ENCODE measurements at regions not wholly inside any gene's neighbourhood (a gene's known extent, or its start where the extent isn't known, plus 50 kb on each side); places are given as distances from the start of the nearest gene placed in this dataset.

DNA sequence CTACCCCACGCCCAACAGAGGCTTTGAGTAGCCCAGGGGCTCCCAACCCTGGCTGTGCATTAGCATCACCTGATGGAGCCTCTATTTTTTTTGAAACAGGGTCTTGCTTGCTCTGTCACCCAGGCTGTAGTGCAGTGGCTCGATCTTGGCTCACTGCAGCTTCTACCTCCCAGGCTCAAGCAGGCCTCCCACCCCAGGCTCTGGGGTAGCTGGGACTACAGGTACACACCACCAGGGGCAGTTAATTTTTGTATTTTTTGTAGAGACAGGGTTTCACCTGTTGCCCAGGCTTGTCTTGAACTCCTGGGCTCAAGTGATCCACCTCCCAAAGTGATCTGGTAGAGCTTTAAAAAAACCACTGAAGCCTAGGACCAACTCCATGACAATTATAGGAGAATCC, 394.8 kb upstream of the ATP5MC3 start:
- Mint-ChIP-seq H3K4me3 (ENCODE audit: unreplicated experiment) (no peak overlapping the region), H3K27me3 (ENCODE audit: unreplicated experiment) (peaks cover 22% of the 10 kb centered on the region), H3K9me3 (ENCODE audit: unreplicated experiment) (no peaks in the 10 kb centered on the region), H3K36me3 (ENCODE audit: unreplicated experiment) (no peaks in the 10 kb centered on the region), H3K4me1 (ENCODE audit: unreplicated experiment) (no peaks in the 10 kb centered on the region), H3K27ac (ENCODE audit: unreplicated experiment) (no peak overlapping the region)
- TF ChIP-seq, protein P1, sequence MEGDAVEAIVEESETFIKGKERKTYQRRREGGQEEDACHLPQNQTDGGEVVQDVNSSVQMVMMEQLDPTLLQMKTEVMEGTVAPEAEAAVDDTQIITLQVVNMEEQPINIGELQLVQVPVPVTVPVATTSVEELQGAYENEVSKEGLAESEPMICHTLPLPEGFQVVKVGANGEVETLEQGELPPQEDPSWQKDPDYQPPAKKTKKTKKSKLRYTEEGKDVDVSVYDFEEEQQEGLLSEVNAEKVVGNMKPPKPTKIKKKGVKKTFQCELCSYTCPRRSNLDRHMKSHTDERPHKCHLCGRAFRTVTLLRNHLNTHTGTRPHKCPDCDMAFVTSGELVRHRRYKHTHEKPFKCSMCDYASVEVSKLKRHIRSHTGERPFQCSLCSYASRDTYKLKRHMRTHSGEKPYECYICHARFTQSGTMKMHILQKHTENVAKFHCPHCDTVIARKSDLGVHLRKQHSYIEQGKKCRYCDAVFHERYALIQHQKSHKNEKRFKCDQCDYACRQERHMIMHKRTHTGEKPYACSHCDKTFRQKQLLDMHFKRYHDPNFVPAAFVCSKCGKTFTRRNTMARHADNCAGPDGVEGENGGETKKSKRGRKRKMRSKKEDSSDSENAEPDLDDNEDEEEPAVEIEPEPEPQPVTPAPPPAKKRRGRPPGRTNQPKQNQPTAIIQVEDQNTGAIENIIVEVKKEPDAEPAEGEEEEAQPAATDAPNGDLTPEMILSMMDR (IDR thresholded peaks at IDR 0.05), result no peak
- DNase-seq (ENCODE audit: extremely low spot score, unreplicated experiment), result no peak

DNA sequence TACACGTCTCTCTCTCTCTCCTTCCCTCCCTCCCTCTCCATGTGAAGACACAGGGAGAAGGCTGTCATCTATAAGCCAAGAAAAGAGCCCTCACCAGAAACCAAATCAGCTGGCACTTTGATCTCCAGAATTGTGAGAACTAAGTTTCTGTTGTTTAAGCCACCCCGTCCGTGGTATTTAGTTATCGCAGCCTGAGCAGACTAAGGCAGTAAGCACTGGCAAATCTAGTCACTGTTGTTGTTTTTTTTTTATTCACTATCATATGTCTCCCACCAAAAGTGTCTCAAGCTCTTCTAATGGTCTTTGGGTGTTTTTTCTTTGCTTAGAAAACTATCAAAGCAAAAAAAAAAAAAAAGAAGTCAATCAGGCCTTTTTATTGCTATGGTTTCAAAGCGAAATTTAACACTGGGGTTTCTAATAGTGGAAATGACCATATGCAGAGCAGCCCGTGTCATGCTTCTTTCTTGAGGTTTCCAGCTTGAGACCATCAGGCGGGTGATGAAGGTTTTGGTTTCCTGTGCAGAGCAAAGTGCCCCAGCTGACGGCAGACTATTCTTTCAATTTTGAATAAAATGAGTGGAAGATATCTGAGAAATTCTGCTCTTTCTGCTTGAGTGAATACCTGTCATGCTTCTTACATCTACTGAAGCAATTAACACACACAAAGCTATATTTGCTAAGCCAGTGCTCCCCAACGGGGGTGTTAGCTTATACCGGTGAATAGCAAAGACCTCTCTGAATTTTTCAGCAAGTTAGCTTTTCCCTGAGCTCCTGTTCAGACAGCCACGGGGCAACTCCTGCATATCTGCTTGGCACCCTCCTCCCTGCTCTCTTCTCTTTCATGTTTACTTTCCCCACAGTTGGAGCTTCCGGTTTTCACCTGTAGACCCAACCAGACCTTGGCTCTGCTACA, 394.1 kb upstream of the ATP5MC3 start:
- H3K27me3 Mint-ChIP-seq (ENCODE audit: unreplicated experiment), result peaks cover 22% of the 10 kb centered on the region
- TF ChIP-seq, protein P1 (IDR thresholded peaks at IDR 0.05), result no peak
- no peak overlapping the region for H3K27ac Mint-ChIP-seq (ENCODE audit: unreplicated experiment)
- no peaks in the 10 kb centered on the region for H3K36me3 Mint-ChIP-seq (ENCODE audit: unreplicated experiment)
- H3K9me3 Mint-ChIP-seq (ENCODE audit: unreplicated experiment), result no peaks in the 10 kb centered on the region
- H3K4me3 Mint-ChIP-seq (ENCODE audit: unreplicated experiment), result no peak overlapping the region
- H3K4me1 Mint-ChIP-seq (ENCODE audit: unreplicated experiment), result no peaks in the 10 kb centered on the region
- no peak for DNase-seq (ENCODE audit: extremely low spot score, unreplicated experiment)

DNA sequence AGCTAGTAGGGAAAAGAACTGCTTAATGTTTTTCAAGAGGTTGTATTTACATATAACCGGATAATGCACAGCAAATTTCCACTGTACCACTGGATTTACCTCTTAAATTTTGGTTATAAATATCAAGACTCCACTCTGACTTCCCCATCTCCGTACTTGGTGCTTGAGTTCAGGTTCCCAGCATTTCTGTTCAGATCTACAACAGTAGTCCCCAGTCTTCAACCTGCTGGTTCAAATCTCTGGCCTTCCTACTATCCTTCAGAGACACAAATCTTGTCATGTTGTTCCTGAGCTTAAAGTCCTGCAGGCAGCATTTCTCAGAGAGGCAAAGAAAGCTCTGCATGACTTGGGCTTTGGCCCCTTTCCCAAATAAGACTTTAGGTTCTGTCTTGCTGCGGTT, 392.6 kb upstream of the ATP5MC3 start:
- H3K27ac Mint-ChIP-seq (ENCODE audit: unreplicated experiment), result no peak overlapping the region
- no peaks in the 10 kb centered on the region for H3K36me3 Mint-ChIP-seq (ENCODE audit: unreplicated experiment)
- H3K27me3 Mint-ChIP-seq (ENCODE audit: unreplicated experiment), result peaks cover 25% of the 10 kb centered on the region
- DNase-seq (ENCODE audit: extremely low spot score, unreplicated experiment), result no peak
- no peaks in the 10 kb centered on the region for H3K9me3 Mint-ChIP-seq (ENCODE audit: unreplicated experiment)
- no peak overlapping the region for H3K4me3 Mint-ChIP-seq (ENCODE audit: unreplicated experiment)
- TF ChIP-seq, protein P1 (IDR thresholded peaks at IDR 0.05), result no peak
- H3K4me1 Mint-ChIP-seq (ENCODE audit: unreplicated experiment), result no peaks in the 10 kb centered on the region

DNA sequence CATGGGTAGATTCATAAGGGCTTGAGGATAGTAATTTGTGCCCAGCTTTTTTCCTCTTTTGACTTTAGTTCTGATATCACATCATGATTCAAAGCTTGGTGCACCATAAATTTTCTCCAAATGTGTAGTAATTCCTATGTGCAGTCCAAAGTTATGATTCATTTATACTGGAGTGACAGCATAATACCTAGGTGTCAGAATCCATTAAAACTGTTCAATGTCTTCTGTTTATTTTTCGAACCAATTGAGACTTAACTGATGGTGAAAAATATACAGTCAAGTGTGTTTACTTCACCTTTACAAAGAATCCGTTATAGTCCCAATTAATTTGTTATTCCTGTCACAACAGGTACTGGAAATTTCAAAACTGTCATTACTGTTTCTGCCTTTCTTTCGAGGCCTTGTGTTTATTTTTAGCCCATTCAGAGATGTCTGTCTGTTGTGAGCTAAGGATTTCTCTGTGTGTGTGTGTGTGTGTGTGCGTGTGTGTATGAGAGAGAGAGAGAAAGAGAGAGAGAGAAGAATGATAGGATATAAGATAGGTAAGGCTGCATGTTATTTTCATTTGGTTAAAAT, 389.7 kb upstream of the ATP5MC3 start:
- DNase-seq (ENCODE audit: extremely low spot score, unreplicated experiment), result no peak
- TF ChIP-seq, protein P1 (IDR thresholded peaks at IDR 0.05), result no peak
- Mint-ChIP-seq H3K4me1 (ENCODE audit: unreplicated experiment) (no peaks in the 10 kb centered on the region), H3K9me3 (ENCODE audit: unreplicated experiment) (no peaks in the 10 kb centered on the region), H3K36me3 (ENCODE audit: unreplicated experiment) (no peaks in the 10 kb centered on the region), H3K27me3 (ENCODE audit: unreplicated experiment) (peaks cover 20% of the 10 kb centered on the region), H3K27ac (ENCODE audit: unreplicated experiment) (no peak overlapping the region), H3K4me3 (ENCODE audit: unreplicated experiment) (no peak overlapping the region)

DNA sequence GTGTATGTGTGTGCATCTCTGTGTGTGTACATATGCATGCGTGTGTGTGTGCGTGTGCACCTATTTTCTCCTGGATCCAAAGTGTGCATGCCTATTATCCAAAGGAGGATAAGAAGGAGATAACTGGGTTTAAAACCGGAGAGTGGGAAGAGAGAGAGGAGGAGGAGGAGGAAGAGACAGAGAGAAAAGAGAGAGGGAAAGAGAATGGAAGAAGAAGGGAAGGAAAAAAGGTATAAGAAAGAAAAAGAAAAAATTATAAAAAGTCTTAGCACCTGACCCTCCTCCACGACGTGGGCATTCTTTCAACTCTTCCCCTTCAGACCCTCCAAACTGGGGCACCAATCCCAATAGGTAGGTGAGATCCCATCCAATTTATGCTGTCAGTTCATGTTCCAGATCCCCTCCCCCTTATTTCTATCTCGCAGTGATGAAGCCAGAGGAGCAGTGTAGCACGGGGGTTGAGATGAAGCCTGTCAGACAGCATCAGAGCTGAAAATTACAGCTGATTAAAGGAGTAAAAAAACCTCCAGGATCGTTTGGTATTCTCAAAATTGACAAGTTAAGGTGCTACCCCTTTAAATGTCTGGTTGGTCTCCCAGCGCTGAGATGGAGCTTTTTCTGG, 386.7 kb upstream of the ATP5MC3 start:
- H3K9me3 Mint-ChIP-seq (ENCODE audit: unreplicated experiment), result no peaks in the 10 kb centered on the region
- DNase-seq (ENCODE audit: extremely low spot score, unreplicated experiment), result no peak
- no peaks in the 10 kb centered on the region for H3K4me1 Mint-ChIP-seq (ENCODE audit: unreplicated experiment)
- TF ChIP-seq, protein P1 (IDR thresholded peaks at IDR 0.05), result no peak
- H3K27ac Mint-ChIP-seq (ENCODE audit: unreplicated experiment), result no peak overlapping the region
- H3K36me3 Mint-ChIP-seq (ENCODE audit: unreplicated experiment), result no peaks in the 10 kb centered on the region
- no peak overlapping the region for H3K4me3 Mint-ChIP-seq (ENCODE audit: unreplicated experiment)
- H3K27me3 Mint-ChIP-seq (ENCODE audit: unreplicated experiment), result peaks cover 19% of the 10 kb centered on the region

Measured in osteocyte (in vitro differentiated cells).